CD4-positive, alpha-beta T cell treated with Interleukin-2 at 100 ng/mL for 4 hours (primary cell): ENCODE measurements at regions not wholly inside any gene's neighbourhood (a gene's known extent, or its start where the extent isn't known, plus 50 kb on each side); places are given as distances from the start of the nearest gene placed in this dataset.
"Not testable (repeated sequence)": the region's sequence is repeated elsewhere in the genome, so short reads cannot be mapped to it uniquely, and the experiment has no call there.

Experiments
- DNase-seq: peaks from one replicate; pipeline ENCODE4 v3.0.0-alpha.2; 2020; ENCODE audit warnings: low spot score

GRCh38 chr12:86770871-86771270 lies 514.7 kb upstream of the MGAT4C start:
- DNase-seq: no peak

DNA sequence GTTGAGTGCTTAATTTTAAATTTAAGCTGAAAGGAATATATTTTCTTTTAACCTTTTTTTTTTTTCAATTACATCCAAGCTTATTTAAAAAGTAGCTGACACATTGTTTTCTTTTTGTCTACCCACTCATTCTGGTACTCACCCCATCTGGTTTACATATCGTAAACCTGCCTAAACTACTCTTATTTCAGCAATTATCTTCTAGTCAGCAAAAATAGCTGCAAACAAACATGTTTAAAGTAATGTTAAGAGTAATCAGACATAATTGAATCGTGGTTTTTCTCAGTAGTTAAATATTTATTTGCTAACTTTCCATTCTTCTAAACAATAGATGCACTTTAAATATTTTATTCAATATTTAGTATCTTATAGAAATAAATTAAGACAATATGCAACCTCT lies 492.7 kb upstream of the MGAT4C start:
- no peak for DNase-seq

DNA sequence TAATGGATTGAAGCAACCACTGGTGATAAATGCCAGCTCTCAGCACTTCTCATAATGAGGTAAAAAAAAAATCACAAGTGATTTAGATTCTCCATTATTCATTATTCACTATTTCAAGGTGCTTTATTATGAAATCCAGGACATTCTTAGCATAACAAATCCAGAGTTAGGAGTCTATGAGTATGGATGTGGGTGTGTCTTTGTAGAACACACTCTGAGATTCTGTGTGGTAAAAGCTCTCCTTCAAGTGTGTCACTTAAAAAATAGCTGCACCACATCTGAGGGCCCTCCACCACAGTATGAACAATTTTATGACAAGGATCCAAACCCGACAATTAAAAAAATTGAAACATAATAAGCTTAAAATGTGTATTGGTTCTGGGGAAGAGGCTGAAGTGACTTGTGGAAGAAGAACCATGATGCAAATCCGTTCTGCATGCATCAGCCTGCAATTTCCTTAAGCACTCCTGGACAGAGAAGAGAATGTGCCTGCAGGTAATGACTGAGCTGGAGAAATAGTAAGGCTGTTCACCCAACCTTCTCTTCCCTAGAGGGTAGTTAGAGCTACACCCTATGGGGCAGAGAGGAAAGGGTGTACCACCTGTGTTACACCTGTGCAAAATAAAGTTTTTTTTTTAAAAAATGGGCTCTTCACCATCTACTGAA lies 488.5 kb upstream of the MGAT4C start:
- DNase-seq: no peak

- DNase-seq: no peak
Observed at GRCh38 chr12:86743875-86744536, 487.8 kb upstream of the MGAT4C start.

DNA sequence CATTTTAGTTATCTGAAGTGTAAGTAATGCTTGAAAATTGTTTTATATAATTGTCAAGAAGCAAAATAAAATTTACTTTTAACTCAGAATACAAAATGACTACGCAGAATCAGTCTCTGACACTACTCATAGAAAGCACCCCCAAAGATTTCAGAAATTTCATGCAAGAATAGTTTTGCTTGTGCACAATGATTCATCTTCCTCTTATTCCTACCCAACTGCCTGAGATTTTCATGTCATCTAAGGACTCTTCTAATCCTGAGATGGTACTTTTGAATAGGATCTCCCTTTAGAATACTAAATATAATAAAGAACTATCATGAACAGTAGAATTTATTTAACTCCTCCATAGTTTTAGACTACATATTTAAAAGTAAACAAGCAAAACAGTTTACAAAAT lies 485.3 kb upstream of the MGAT4C start:
- no peak for DNase-seq

DNA sequence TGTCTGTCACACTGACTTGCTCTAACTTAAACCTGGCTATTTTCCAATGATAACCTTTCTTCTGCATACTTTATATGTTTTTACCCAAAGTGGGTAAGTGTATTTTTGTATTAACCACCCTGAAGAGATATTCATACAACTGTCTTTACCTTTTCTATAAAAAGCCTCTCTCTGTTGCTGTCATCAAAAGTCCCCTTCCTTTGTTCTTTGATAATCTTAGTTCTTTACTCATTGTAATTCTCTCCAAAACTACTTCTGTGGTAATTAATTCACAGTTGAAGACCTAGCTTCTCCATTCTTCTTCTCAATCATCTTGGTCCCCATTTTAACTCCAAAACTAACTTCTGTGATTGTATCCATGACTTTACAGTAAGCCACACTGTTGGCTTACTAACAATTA lies 479.7 kb upstream of the MGAT4C start:
- no peak for DNase-seq

DNA sequence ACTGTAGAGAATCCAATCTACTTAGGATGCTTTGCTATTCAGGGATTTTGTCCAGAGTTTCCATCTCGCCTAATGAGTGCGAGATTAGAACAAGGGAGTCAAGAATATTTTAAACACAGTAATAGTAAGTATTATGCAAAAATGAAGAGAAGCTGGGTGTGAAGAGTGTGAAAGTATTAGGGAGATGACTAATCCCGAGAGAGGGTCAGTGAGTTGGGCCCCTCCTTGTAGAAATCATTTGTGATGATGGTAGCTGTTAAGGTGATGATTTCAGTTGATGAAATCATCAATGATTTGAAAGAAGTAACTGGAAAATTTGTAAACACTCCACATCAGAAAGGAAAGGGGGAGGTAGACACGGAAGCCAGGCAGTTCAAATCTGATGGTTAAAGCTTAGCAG lies 478.9 kb upstream of the MGAT4C start:
- DNase-seq: no peak

- DNase-seq: no peak
Observed at GRCh38 chr12:86730233-86730632, 474.0 kb upstream of the MGAT4C start.

- no peak for DNase-seq
Observed at GRCh38 chr12:86729739-86730138, 473.5 kb upstream of the MGAT4C start.

DNA sequence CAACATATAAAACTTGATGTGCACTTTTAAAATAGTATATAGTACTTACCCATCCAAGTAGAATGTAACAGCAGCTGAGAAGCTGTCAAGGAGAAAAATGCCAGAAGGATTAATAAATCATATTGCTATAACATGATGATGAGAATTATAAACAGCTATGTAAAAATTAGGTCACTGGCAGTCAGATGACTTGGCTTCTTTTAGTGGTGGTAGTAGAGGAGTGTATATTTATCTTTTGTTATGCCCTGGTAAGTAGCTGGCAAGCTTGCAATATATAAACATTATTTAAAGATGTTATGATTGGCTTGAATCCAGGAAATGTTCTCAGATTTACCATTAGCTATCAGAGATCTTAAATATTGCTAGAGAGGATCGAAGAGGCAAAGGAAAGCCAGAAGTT lies 471.0 kb upstream of the MGAT4C start:
- DNase-seq: no peak

DNA sequence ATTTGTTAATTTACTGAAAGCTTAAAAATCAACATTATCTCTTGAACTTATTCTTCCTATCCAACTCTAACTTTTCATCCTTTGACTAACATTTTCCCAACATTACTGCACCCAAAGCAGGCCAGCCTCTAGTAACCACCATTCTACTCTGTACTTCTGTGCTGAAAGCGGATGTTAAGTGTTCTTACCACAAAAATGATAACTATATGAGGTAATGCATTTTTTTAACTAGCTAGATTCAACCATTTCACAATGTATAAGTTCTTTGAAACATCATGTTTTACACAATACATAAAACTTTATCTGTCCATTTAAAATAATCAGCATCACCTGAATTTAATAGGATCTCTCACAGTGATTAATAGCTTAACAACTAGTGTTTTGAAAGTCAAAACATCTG lies 468.5 kb upstream of the MGAT4C start:
- no peak for DNase-seq

- no peak for DNase-seq
Observed at GRCh38 chr12:86723326-86723725, 467.1 kb upstream of the MGAT4C start.

DNA sequence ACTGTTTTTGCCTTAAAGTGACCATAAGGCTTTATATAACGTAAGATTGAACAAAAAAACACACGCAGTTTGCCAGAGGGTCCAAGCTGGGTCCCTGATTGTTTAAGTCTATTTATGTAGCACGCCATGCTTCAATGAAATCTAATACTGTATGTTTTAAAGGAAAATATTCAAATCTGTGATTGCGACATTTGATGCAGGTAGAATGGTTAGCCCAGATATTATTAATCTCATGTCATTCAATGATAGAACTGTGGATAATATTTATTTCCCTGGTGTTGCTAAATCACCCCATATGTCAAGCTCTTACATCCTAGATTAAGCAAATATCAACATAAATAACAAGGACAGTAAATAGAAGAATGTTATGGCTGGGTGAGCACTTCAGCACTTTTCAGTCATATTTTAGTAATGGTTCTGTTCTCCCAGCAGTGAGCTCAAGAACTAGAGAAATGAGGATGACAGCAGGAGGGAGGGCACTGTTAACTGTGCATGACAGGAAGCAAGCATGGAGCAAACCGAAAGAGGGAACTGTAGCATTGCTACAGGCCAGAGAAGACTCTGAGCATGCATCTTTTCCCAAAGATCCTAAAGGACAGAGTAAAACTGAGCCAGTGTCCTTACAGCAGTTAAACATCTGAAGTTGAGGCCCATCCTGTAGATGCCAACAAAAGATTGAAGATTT lies 465.7 kb upstream of the MGAT4C start:
- DNase-seq: no peak

- no peak for DNase-seq
Observed at GRCh38 chr12:86719381-86719780, 463.2 kb upstream of the MGAT4C start.

DNA sequence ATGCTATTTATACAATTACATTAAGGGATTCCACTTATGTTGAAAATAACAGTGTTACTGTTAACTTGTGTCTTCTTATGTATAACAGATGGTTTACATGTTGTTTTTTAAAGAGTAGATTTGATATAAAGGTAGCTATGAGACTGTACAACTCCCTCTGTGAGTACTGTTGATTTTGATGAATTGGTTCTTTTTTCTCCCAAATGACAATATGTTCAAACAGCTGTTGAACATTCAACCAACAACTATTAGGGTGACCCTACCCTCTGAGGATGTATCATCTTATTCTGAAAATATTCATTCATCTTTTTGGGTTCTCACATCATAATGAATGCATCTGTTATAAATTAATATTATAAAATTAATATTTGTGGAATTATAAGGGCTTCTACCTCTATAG lies 456.9 kb upstream of the MGAT4C start:
- DNase-seq: no peak

- DNase-seq: no peak
Observed at GRCh38 chr12:86712425-86712843, 456.2 kb upstream of the MGAT4C start.

DNA sequence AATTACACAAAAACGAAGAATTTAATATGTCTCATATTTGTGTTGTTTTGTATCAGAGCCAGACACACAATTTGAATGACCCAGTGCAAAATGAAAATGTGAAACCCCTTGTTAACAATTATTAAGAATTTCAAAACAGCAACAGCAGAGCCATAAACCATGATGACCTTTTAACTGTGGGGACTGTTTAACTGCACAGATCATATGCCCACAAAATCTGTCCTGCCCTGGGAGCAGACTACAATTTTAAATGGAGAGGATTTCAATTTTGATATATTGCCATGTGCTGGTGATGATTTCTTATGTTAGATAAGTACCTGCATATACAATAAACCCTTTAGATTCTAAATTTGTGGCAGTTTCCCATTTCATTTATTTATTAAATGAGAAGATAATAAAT lies 455.5 kb upstream of the MGAT4C start:
- DNase-seq: no peak

DNA sequence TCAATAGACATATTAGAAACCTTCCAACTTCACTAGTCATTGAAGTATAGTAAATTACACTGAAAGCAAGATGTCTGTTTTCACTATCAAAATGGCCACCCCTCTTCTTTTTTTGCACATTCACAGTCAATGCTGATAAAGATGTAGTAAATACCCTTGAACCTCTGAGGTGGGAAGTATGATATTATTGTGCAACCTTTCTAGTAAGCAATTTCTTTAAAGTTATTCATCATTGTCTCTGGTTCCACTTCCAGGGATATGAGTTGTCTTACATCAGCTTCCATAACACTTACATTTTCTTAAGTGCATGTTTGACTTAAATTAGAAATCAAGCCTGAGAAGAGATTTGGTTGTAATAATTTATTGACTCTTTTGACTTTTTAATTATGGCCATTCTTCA lies 453.9 kb upstream of the MGAT4C start:
- no peak for DNase-seq

DNA sequence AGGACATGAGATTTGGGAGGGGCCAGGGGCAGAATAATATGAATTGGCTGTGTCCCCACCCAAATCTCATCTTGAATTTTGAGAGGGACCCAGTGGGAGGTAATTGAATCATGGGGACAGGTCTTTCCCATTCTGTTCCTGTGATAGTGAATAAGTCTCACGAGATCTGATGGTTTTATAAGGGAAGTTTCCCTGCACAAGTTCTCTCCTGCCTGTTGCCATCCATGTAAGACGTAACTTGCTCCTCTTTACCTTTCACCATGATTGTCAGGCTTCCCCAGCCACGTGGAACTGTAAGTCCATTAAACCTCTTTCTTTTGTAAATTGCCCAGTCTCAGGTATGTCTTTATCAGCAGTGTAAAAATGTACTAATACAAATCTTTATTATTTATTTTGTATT lies 452.8 kb upstream of the MGAT4C start:
- not testable (repeated sequence) for DNase-seq

- DNase-seq: no peak
Observed at GRCh38 chr12:86698641-86698980, 442.4 kb upstream of the MGAT4C start.

GRCh38 chr12:86697916-86698640 lies 441.9 kb upstream of the MGAT4C start:
- DNase-seq: no peak

DNA sequence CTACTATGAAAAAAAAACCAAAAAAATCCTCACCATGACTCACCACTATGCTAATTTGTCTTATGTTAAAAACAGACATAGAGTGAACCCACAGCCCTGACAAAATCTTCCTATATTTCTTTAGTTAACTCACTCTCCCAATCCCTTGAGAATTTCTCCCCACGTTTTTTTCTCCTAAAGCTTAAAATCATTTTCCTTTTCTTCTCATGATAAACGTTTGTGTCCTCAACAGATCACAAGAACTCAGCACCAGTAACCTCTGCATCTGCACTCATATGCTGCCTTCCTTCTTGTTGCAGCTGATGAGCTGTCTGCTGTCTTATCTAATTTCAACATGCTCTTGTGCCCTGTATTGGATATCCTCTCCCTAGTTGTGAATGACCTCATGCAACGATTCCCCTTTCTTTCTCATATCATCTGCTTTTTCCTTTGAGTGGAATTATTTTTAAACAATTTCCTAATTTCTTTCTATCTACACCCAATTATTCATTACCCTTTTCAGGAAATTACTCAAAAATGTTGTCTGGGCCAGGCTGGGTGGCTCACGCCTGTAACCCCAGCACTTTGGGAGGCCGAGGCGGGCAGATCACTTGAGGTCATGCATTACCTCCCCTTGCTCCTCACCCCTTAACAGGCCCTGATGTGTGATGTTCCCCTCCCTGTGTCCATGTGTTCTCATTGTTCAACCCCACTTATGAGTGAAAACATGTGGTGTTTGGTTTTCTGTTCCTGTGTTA lies 427.5 kb upstream of the MGAT4C start:
- DNase-seq: no peak
